ENCODE measurements at regions not wholly inside any gene's neighbourhood (a gene's known extent, or its start where the extent isn't known, plus 50 kb on each side); places are given as distances from the start of the nearest gene placed in this dataset.
A peak's percentile ranks its signal among the peaks of the same experiment; 100 is the strongest.

DNA sequence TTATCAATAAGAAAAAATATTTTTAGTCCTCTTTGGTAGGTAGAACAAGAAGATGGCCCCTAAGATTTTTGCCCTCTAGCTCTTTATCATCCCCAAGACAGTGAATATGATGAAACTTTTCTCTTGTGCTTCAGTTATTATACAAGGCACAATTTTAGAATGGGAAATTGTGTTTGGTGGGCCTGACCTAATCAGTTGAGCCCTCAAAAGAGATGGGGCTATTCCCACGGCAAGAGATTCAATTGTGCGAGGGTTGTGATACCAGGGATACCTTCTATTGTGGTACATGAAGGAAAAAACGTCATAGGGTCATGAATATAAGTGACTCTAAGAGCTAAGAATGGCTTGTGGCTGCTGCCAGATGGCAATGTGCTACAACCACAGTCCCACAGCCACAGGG is 94.0 kb upstream of the COX7C start:
- no peak overlapping the region for H3K4me2 ChIP-seq
- H3K79me2 ChIP-seq: no peaks in the 10 kb centered on the region
- H3K4me1 ChIP-seq (ENCODE audit: insufficient read depth): no peaks in the 10 kb centered on the region
- H3K36me3 ChIP-seq (replicated peaks; ENCODE audit: insufficient read depth, low read depth): no peaks in the 10 kb centered on the region
- no peak overlapping the region for H3K27ac ChIP-seq
- no peaks in the 10 kb centered on the region for H3K27me3 ChIP-seq
- DNase-seq (ENCODE audit: low spot score): no peak
- H2AFZ ChIP-seq: no peak overlapping the region
- TF ChIP-seq EZH2phosphoT487 (IDR thresholded peaks at IDR 0.05; ENCODE audit: low read depth, severe bottlenecking, unreplicated experiment): no peak
- TF ChIP-seq, protein P1, sequence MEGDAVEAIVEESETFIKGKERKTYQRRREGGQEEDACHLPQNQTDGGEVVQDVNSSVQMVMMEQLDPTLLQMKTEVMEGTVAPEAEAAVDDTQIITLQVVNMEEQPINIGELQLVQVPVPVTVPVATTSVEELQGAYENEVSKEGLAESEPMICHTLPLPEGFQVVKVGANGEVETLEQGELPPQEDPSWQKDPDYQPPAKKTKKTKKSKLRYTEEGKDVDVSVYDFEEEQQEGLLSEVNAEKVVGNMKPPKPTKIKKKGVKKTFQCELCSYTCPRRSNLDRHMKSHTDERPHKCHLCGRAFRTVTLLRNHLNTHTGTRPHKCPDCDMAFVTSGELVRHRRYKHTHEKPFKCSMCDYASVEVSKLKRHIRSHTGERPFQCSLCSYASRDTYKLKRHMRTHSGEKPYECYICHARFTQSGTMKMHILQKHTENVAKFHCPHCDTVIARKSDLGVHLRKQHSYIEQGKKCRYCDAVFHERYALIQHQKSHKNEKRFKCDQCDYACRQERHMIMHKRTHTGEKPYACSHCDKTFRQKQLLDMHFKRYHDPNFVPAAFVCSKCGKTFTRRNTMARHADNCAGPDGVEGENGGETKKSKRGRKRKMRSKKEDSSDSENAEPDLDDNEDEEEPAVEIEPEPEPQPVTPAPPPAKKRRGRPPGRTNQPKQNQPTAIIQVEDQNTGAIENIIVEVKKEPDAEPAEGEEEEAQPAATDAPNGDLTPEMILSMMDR (IDR thresholded peaks at IDR 0.05; ENCODE audit: poor library complexity): no peak
- no peak for TF ChIP-seq EZH2 (IDR thresholded peaks at IDR 0.05; ENCODE audit: borderline replicate concordance)
- H3K9me3 ChIP-seq (ENCODE audit: low read depth): no peaks in the 10 kb centered on the region
- no peaks in the 10 kb centered on the region for H4K20me1 ChIP-seq (ENCODE audit: insufficient read depth, poor library complexity, severe bottlenecking)
- no peak overlapping the region for H3K4me3 ChIP-seq
- H3K9me2 ChIP-seq (replicated peaks; ENCODE audit: insufficient read depth): no peaks in the 10 kb centered on the region
- 81% methylated on average over 3 of the region's 3 CpGs for WGBS (ENCODE audit: low lambda C conversion rate, missing lambda C conversion rate)

DNA sequence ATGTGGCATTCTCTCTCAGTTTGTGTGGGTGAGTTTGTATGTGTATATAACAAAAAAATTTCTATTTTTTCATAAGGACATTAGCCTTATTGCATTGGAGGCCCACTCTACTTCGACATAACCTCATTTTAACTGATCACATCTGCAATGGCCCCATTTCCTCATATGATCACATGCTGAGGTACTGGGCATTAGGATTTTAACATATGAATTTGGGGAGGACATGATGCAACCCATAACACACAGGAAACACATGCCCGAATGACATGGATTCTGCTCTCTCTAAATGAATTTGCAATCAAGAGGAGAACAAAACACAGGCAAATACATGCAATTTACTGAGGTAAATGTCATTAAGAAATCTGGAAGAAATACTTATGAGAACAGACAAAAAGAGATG is 92.1 kb upstream of the COX7C start:
- Histone ChIP-seq H3K9me3 (ENCODE audit: low read depth) (no peaks in the 10 kb centered on the region), H3K79me2 (no peaks in the 10 kb centered on the region), H3K27ac (no peak overlapping the region), H3K36me3 (replicated peaks; ENCODE audit: insufficient read depth, low read depth) (no peaks in the 10 kb centered on the region), H3K9me2 (replicated peaks; ENCODE audit: insufficient read depth) (no peaks in the 10 kb centered on the region), H3K27me3 (no peaks in the 10 kb centered on the region), H3K4me3 (no peak overlapping the region), H3K4me1 (ENCODE audit: insufficient read depth) (no peaks in the 10 kb centered on the region), H2AFZ (no peak overlapping the region), H3K4me2 (no peak overlapping the region), H4K20me1 (ENCODE audit: insufficient read depth, poor library complexity, severe bottlenecking) (no peaks in the 10 kb centered on the region)
- 88% methylated on average over 2 of the region's 2 CpGs for whole genome bisulfite sequencing (ENCODE audit: low lambda C conversion rate, missing lambda C conversion rate)
- no peak for DNase-seq (ENCODE audit: low spot score)
- no peak for TF ChIP-seq EZH2 (IDR thresholded peaks at IDR 0.05; ENCODE audit: borderline replicate concordance)

DNA sequence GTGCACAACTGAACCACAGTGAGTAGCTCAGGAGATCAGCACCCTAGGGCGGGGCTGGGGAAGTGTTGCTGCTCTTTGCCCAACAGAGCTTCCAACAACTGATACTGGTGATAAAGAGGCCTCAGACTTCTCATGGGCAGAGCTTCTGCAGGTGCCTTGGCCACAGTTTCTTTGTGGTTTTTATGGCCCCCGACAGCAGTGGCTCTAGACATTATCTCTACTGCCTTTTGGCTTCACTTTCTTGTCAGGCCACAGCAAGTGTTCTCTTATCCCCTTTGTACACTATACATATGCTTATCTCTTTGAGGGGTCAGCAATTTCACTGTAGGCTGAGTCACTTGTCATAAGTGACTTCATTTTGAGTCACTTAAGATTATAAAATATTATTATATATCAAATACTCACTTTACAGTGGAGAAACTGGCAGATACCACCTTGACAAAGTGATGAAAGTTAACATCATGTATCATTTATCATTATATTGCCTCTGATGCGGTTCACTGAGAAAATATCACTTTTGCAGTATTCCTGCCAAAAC is 90.9 kb upstream of the COX7C start:
- 51% methylated on average over 3 of the region's 3 CpGs for WGBS (ENCODE audit: low lambda C conversion rate, missing lambda C conversion rate)
- Histone ChIP-seq H2AFZ (no peak overlapping the region), H3K9me3 (ENCODE audit: low read depth) (no peaks in the 10 kb centered on the region), H3K4me2 (no peak overlapping the region), H3K9me2 (replicated peaks; ENCODE audit: insufficient read depth) (no peaks in the 10 kb centered on the region), H3K36me3 (replicated peaks; ENCODE audit: insufficient read depth, low read depth) (no peaks in the 10 kb centered on the region), H3K4me3 (no peak overlapping the region), H3K27ac (peak overlapping the region; percentile 25), H3K4me1 (ENCODE audit: insufficient read depth) (no peaks in the 10 kb centered on the region), H3K79me2 (no peaks in the 10 kb centered on the region), H4K20me1 (ENCODE audit: insufficient read depth, poor library complexity, severe bottlenecking) (no peaks in the 10 kb centered on the region), H3K27me3 (no peaks in the 10 kb centered on the region)
- peak; percentile 43 for DNase-seq (ENCODE audit: low spot score)
- TF ChIP-seq, protein P1 (IDR thresholded peaks at IDR 0.05; ENCODE audit: poor library complexity): no peak
- TF ChIP-seq EZH2phosphoT487 (IDR thresholded peaks at IDR 0.05; ENCODE audit: low read depth, severe bottlenecking, unreplicated experiment) (peak; percentile 89), EZH2 (IDR thresholded peaks at IDR 0.05; ENCODE audit: borderline replicate concordance) (no peak)

DNA sequence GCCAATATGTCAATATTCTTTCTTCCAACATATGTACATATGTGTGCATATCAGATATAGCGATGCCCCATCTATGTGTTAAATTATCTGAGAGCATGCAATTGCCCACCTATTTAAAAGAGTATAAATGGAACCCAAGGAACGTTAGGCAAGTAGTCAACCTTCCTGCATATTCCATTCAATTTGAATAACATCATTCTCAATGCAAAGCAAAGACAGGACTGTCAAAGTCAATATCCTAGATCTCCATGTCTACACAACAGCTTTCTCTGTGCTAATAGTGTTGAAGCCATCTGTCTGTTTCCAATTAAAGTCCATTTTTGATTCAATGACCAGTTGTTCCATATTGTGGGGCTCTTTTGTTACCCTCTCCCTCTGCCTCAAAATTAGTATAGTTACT is 85.3 kb upstream of the COX7C start:
- Histone ChIP-seq H3K9me3 (ENCODE audit: low read depth) (no peaks in the 10 kb centered on the region), H3K4me1 (ENCODE audit: insufficient read depth) (peaks cover 5% of the 10 kb centered on the region), H3K27ac (no peak overlapping the region), H4K20me1 (ENCODE audit: insufficient read depth, poor library complexity, severe bottlenecking) (no peaks in the 10 kb centered on the region), H2AFZ (no peak overlapping the region), H3K79me2 (no peaks in the 10 kb centered on the region), H3K36me3 (replicated peaks; ENCODE audit: insufficient read depth, low read depth) (no peaks in the 10 kb centered on the region), H3K4me3 (no peak overlapping the region), H3K4me2 (no peak overlapping the region), H3K27me3 (no peaks in the 10 kb centered on the region), H3K9me2 (replicated peaks; ENCODE audit: insufficient read depth) (no peaks in the 10 kb centered on the region)
- TF ChIP-seq EZH2phosphoT487 (IDR thresholded peaks at IDR 0.05; ENCODE audit: low read depth, severe bottlenecking, unreplicated experiment) (no peak), EZH2 (IDR thresholded peaks at IDR 0.05; ENCODE audit: borderline replicate concordance) (no peak)
- TF ChIP-seq, protein P1 (IDR thresholded peaks at IDR 0.05; ENCODE audit: poor library complexity): no peak
- WGBS (ENCODE audit: low lambda C conversion rate, missing lambda C conversion rate): 82% methylated on average over 2 of the region's 2 CpGs
- no peak for DNase-seq (ENCODE audit: low spot score)
